ENCODE measurements at regions not wholly inside any gene's neighbourhood (a gene's known extent, or its start where the extent isn't known, plus 50 kb on each side); places are given as distances from the start of the nearest gene placed in this dataset.

DNA sequence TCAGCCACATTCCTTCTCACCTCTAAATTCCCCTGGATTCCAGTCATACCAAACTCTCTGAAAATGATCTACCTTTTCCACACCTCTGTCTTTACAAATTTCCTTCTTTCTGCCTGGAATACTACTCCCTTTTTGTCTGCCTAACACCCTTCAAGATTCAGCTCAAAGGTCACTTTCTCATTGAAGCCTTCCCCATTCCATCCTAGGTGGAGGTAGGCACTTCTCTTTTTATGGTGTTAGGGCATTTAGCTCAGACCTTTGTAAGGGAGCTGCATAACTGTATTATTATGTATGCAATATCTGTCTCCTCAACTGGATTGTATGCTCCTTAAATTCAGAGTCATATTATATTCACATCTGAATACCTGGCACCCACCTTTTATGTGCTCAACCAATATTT lies 137.7 kb downstream of the RCHY1 start:
- no peak overlapping the region for H3K27ac ChIP-seq
- intact Hi-C loops (cut with DNase I; ENCODE audit: low total_unique reads): no loop called here

DNA sequence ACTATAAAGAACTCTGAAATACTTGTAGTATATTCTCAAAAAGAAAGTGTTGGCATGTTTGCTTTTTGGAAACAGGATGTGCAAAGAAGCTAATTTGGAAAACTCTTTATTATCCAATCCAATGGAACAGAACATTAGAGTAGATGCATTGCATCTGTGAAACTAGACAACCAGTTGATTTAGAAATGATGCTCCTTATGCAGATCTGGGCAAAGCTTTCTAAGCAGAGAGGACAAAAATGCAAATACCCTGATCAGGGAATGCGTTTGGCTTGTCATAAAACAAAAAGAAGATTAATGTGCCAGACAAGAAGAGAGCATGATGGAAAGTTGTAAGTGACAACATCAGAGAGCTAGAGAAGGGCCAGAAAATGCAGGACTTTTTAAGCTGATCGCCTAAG lies 142.3 kb downstream of the RCHY1 start:
- TF ChIP-seq, protein P1, sequence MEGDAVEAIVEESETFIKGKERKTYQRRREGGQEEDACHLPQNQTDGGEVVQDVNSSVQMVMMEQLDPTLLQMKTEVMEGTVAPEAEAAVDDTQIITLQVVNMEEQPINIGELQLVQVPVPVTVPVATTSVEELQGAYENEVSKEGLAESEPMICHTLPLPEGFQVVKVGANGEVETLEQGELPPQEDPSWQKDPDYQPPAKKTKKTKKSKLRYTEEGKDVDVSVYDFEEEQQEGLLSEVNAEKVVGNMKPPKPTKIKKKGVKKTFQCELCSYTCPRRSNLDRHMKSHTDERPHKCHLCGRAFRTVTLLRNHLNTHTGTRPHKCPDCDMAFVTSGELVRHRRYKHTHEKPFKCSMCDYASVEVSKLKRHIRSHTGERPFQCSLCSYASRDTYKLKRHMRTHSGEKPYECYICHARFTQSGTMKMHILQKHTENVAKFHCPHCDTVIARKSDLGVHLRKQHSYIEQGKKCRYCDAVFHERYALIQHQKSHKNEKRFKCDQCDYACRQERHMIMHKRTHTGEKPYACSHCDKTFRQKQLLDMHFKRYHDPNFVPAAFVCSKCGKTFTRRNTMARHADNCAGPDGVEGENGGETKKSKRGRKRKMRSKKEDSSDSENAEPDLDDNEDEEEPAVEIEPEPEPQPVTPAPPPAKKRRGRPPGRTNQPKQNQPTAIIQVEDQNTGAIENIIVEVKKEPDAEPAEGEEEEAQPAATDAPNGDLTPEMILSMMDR (IDR thresholded peaks at IDR 0.05): no peak
- DNase-seq: no peak

More for the DNA sequence above, 137.7 kb downstream of the RCHY1 start:
- peaks cover 0 to 13% (median 9%) of the 10 kb centered on the region in 3 donors for H3K9me3 ChIP-seq
- no peaks in the 10 kb centered on the region for H3K36me3 ChIP-seq
- no peak overlapping the region for H3K4me3 ChIP-seq
- no peaks in the 10 kb centered on the region for H3K27me3 ChIP-seq
- DNase-seq: no peak
- H3K4me1 ChIP-seq: peaks cover 0 to 5% (median 0%) of the 10 kb centered on the region in 4 donors
- TF ChIP-seq, protein P1 (IDR thresholded peaks at IDR 0.05): no peak

DNA sequence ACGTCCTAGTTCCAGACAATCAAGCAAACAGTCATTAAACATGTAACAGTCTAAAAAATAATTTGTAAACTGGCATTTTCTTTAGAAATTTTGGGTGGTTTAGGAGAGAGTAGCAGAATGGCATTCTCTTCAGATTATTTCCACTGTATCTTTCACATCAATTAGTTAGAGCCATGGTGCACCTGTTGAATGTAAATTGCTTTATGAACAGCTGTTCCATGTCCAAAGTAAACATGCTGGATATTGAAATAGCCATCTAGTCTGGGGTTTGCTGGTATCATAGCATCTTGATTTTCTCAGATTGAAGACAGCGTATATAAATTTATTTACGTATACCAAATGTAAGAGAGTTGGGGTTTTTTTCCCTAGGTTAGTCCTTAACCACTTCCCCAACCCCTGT lies 143.6 kb downstream of the RCHY1 start:
- Histone ChIP-seq H3K27me3 (no peaks in the 10 kb centered on the region), H3K4me3 (no peak overlapping the region), H3K27ac (no peak overlapping the region), H3K36me3 (no peaks in the 10 kb centered on the region), H3K9me3 (no peaks in the 10 kb centered on the region), H3K4me1 (peaks cover 0 to 5% (median 0%) of the 10 kb centered on the region in 4 donors)
- intact Hi-C loops (cut with DNase I; ENCODE audit: low total_unique reads): no loop called here
- DNase-seq: no peak
- TF ChIP-seq, protein P1 (IDR thresholded peaks at IDR 0.05): no peak

More for the DNA sequence above, 142.3 kb downstream of the RCHY1 start:
- H3K27ac ChIP-seq: no peak overlapping the region
- peaks cover 0 to 5% (median 0%) of the 10 kb centered on the region in 4 donors for H3K4me1 ChIP-seq
- intact Hi-C loops (cut with DNase I; ENCODE audit: low total_unique reads): no loop called here
- H3K9me3 ChIP-seq: no peaks in the 10 kb centered on the region
- H3K4me3 ChIP-seq: no peak overlapping the region
- H3K27me3 ChIP-seq: no peaks in the 10 kb centered on the region
- H3K36me3 ChIP-seq: no peaks in the 10 kb centered on the region

DNA sequence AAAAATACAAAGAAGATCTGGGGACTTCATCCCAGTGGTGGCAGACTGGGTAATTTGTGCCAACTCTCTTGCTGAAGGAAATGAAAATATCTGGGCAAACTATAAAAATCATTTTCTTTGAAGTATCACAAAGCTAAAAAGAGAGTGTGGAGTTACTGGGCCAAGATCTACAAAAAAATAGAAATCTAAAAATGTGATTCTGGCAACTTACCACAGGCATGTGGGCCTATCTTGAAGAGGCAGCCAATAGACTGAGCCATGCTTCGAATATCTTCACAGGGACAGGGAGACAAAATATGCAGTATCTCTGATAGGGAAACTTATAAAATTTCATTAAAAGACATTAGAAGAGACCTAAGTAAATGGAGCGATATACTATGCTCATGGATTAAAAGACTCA lies 168.8 kb downstream of the RCHY1 start:
- Histone ChIP-seq H3K27me3 (no peaks in the 10 kb centered on the region), H3K9me3 (no peaks in the 10 kb centered on the region), H3K36me3 (no peaks in the 10 kb centered on the region), H3K4me1 (peaks cover 0 to 43% (median 10%) of the 10 kb centered on the region in 4 donors), H3K27ac (peak overlapping the region; percentile 46 to 54), H3K4me3 (no peak overlapping the region)
- no peak for DNase-seq
- intact Hi-C loops (cut with DNase I; ENCODE audit: low total_unique reads): no loop called here
- TF ChIP-seq, protein P1 (IDR thresholded peaks at IDR 0.05): no peak

DNA sequence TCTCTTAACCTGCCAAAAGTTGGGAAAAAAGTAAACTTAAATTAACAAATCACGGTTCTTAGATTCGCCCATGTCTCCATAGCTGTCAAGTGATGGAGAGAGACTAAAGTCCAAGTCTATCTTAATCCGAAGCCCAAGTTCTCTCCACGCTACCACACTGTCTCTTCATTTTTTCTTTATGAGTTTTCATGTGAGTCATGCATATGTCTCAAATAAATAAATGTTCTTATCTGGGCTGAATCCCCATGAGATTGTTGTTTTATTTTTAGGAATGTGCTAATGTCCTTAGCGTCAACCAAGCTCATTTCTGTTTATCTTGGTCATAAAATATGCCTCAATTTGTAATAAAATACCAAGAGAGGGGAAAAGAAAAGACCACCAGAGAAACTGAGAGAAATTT lies 169.3 kb downstream of the RCHY1 start:
- H3K27me3 ChIP-seq: no peaks in the 10 kb centered on the region
- H3K27ac ChIP-seq: peak overlapping the region; percentile 46 to 54
- no peak for DNase-seq
- no peak overlapping the region for H3K4me3 ChIP-seq
- TF ChIP-seq, protein P1 (IDR thresholded peaks at IDR 0.05): no peak
- no peaks in the 10 kb centered on the region for H3K36me3 ChIP-seq
- H3K4me1 ChIP-seq: peaks cover 0 to 43% (median 10%) of the 10 kb centered on the region in 4 donors
- intact Hi-C loops (cut with DNase I; ENCODE audit: low total_unique reads): no loop called here
- no peaks in the 10 kb centered on the region for H3K9me3 ChIP-seq

DNA sequence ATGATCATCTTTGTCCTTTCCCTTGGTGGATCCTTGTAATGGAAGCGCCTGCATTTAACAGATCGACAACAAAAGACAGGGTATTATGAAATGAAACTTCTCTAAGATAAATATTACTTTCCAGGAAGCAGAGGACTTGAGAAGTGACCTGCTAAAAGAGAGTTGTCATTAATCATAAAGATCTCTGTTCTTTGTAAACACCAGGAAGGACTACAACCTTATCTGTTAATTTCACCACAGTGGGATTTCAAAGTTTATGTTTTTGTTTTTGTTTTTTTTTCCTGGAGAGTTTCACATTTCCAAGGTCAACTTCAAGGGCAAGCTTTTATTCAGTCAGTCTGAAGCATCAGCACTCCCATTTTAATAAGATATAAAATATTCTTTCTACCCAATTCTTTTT lies 170.9 kb downstream of the RCHY1 start:
- H3K27me3 ChIP-seq: no peaks in the 10 kb centered on the region
- peak overlapping the region in 1 of 2 donors; percentile 10 for H3K27ac ChIP-seq
- no peak overlapping the region for H3K4me3 ChIP-seq
- H3K9me3 ChIP-seq: no peaks in the 10 kb centered on the region
- TF ChIP-seq, protein P1 (IDR thresholded peaks at IDR 0.05): no peak
- intact Hi-C loops (cut with DNase I; ENCODE audit: low total_unique reads): no loop called here
- DNase-seq: no peak
- peaks cover 0 to 57% (median 10%) of the 10 kb centered on the region in 4 donors for H3K4me1 ChIP-seq
- H3K36me3 ChIP-seq: no peaks in the 10 kb centered on the region
